Thymus (tissue), 11 donors: ENCODE measurements at regions not wholly inside any gene's neighbourhood (a gene's known extent, or its start where the extent isn't known, plus 50 kb on each side); places are given as distances from the start of the nearest gene placed in this dataset.

Source experiments
- DNase-seq, 9 donors: peaks; one replicate each; pipeline ENCODE4 v3.0.0-alpha.2; 2013; ENCODE audit warnings: low spot score in 9 of 9, low read depth in 6 of 9, missing footprints in 1 of 9
- H3K27ac ChIP-seq, 2 donors: one replicate each; pipeline ENCODE4 v1.5.1; 2013; ENCODE audit warnings: control low read depth in 1 of 2, low read depth in 1 of 2, low read length in 1 of 2, mild to moderate bottlenecking in 1 of 2, moderate library complexity in 1 of 2
- H3K27me3 ChIP-seq, 2 donors: one replicate each; pipeline ENCODE4 v1.5.1; 2013; ENCODE audit warnings: low read length in 1 of 2; ENCODE audit not compliant: control insufficient read depth in 2 of 2, insufficient read depth in 1 of 2
- H3K36me3 ChIP-seq, 2 donors: one replicate each; pipeline ENCODE4 v1.5.1; 2013; ENCODE audit warnings: low read length in 1 of 2, mild to moderate bottlenecking in 1 of 2, moderate library complexity in 1 of 2; ENCODE audit not compliant: control insufficient read depth in 2 of 2, insufficient read depth in 2 of 2
- H3K4me1 ChIP-seq, 2 donors: one replicate each; pipeline ENCODE4 v1.5.1; 2013; ENCODE audit warnings: low read length in 2 of 2; ENCODE audit not compliant: control insufficient read depth in 2 of 2, insufficient read depth in 2 of 2
- H3K4me3 ChIP-seq, 2 donors: one replicate each; pipeline ENCODE4 v1.5.1; 2013; ENCODE audit warnings: low read length in 2 of 2, control low read depth in 1 of 2, mild to moderate bottlenecking in 1 of 2
- H3K9me3 ChIP-seq, 2 donors: one replicate each; pipeline ENCODE4 v1.5.1; 2013; ENCODE audit warnings: low read length in 1 of 2, mild to moderate bottlenecking in 1 of 2; ENCODE audit not compliant: control insufficient read depth in 2 of 2, insufficient read depth in 1 of 2
- WGBS: extraction: QIAGEN DNeasy Blood & Tissue Kit; methylation state at CpG from one replicate; pipeline ENCODE4 v1.1.7; 2013; 5-methylcytosine and 5-hydroxymethylcytosine counted together
- donor health status: healthy.

- H3K4me3 ChIP-seq, result no peak overlapping the region
- 97% methylated on average over 2 of the region's 2 CpGs for WGBS
- no peak for DNase-seq
Measured at GRCh38 chr12:47024463-47024862, 55.0 kb upstream of the PCED1B start.

GRCh38 chr12:47025349-47025748 lies 54.1 kb upstream of the PCED1B start:
- no peak for DNase-seq
- no peak overlapping the region for H3K4me3 ChIP-seq
- H3K9me3 ChIP-seq, result no peaks in the 10 kb centered on the region
- no peaks in the 10 kb centered on the region for H3K27me3 ChIP-seq
- H3K4me1 ChIP-seq, result no peaks in the 10 kb centered on the region
- no peak overlapping the region for H3K27ac ChIP-seq
- WGBS, result 95% methylated on average over 2 of the region's 2 CpGs
- no peaks in the 10 kb centered on the region for H3K36me3 ChIP-seq

More at GRCh38 chr12:47024463-47024862, 55.0 kb upstream of the PCED1B start:
- Histone ChIP-seq H3K36me3 (no peaks in the 10 kb centered on the region), H3K27me3 (no peaks in the 10 kb centered on the region), H3K4me1 (no peaks in the 10 kb centered on the region), H3K27ac (no peak overlapping the region), H3K9me3 (no peaks in the 10 kb centered on the region)

GRCh38 chr12:47025798-47026197 lies 53.6 kb upstream of the PCED1B start:
- Histone ChIP-seq H3K27ac (no peak overlapping the region), H3K27me3 (no peaks in the 10 kb centered on the region), H3K4me3 (no peak overlapping the region), H3K4me1 (no peaks in the 10 kb centered on the region), H3K36me3 (no peaks in the 10 kb centered on the region), H3K9me3 (no peaks in the 10 kb centered on the region)
- DNase-seq, result no peak
- WGBS, result 99% methylated on average over 2 of the region's 2 CpGs

- Histone ChIP-seq H3K9me3 (no peaks in the 10 kb centered on the region), H3K36me3 (no peaks in the 10 kb centered on the region), H3K27ac (no peak overlapping the region), H3K4me3 (no peak overlapping the region), H3K4me1 (no peaks in the 10 kb centered on the region), H3K27me3 (no peaks in the 10 kb centered on the region)
- 92% methylated on average over 5 of the region's 5 CpGs for WGBS
- DNase-seq, result no peak
Measured at GRCh38 chr12:47026291-47026690, 53.1 kb upstream of the PCED1B start.
